ENCODE measurements at regions not wholly inside any gene's neighbourhood (a gene's known extent, or its start where the extent isn't known, plus 50 kb on each side); places are given as distances from the start of the nearest gene placed in this dataset.

DNA sequence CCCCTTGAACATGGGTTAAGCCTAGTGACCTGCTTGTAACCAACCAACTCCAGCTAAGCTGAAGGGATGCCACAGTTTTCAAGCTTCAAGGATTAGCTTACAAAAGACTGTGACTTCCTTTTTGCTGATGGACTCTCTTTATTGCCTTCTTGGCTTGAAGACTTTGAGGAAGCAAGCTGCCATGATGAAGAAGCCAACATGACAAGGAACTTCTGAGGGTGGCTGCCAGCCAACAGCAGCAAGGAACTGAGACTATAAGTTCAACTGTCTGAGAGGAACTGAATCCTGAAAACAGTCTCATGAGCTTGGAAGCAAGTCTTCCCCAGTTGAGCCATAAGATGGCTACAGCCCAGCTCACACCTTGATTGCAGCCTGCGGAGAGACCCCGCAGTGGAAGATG, 116.1 kb upstream of the TAF11L2 start:
- Histone ChIP-seq H3K4me3 (ENCODE audit: low read length in 3 of 3) (no peak overlapping the region), H3K9me3 (ENCODE audit: control insufficient read depth in 2 of 3, insufficient read depth in 1 of 3, low read length in 3 of 3) (no peaks in the 10 kb centered on the region), H3K9ac (ENCODE audit: low read length in 3 of 3) (no peak overlapping the region), H3K27me3 (ENCODE audit: control insufficient read depth, insufficient read depth, low read length) (no peaks in the 10 kb centered on the region), H3K4me1 (ENCODE audit: control insufficient read depth in 2 of 3, insufficient read depth in 2 of 3, low read depth in 1 of 3, low read length in 3 of 3) (no peaks in the 10 kb centered on the region), H3K27ac (ENCODE audit: low read depth in 2 of 2, low read length in 2 of 2) (no peak overlapping the region), H3K36me3 (ENCODE audit: control insufficient read depth in 2 of 3, insufficient read depth in 3 of 3, low read length in 3 of 3) (no peaks in the 10 kb centered on the region)
- no peak for TF ChIP-seq CTCF (IDR thresholded peaks at IDR 0.05; ENCODE audit: borderline replicate concordance, extremely low read depth, insufficient read depth)
- FAIRE-seq, result no peak
- intact Hi-C loops (cut with DNase I), result no loop called here
- no peak for DNase-seq

- H3K27me3 ChIP-seq (ENCODE audit: control insufficient read depth, insufficient read depth, low read length), result no peaks in the 10 kb centered on the region
- no peak for FAIRE-seq
- intact Hi-C loops (cut with DNase I), result no loop called here
These were observed 114.5 kb upstream of the TAF11L2 start for GRCh38 chr5:17383526-17383925.

DNA sequence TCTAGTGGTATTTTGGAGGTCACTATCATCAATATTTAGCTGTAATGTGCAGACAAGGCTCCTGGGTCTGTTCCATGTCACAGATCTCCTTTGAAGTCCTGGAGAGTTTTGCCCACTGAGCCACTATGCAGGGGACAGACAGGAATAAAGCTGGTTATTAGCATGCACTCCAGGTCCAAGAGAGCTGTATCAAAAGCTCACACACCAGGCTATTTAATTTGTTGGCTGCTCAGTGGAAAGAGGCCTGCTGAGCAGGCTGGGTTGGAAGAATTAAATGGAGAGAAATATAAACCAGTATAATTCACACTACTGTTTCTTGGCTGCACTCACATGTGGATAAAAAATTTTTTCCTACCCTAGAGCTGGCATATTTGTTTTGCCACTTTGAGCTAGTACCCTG, 113.8 kb upstream of the TAF11L2 start:
- Histone ChIP-seq H3K9ac (ENCODE audit: low read length in 3 of 3) (no peak overlapping the region), H3K27ac (ENCODE audit: low read depth in 2 of 2, low read length in 2 of 2) (no peak overlapping the region), H3K4me1 (ENCODE audit: control insufficient read depth in 2 of 3, insufficient read depth in 2 of 3, low read depth in 1 of 3, low read length in 3 of 3) (no peaks in the 10 kb centered on the region), H3K36me3 (ENCODE audit: control insufficient read depth in 2 of 3, insufficient read depth in 3 of 3, low read length in 3 of 3) (no peaks in the 10 kb centered on the region), H3K27me3 (ENCODE audit: control insufficient read depth, insufficient read depth, low read length) (no peaks in the 10 kb centered on the region), H3K4me3 (ENCODE audit: low read length in 3 of 3) (no peak overlapping the region), H3K9me3 (ENCODE audit: control insufficient read depth in 2 of 3, insufficient read depth in 1 of 3, low read length in 3 of 3) (no peaks in the 10 kb centered on the region)
- intact Hi-C loops (cut with DNase I), result no loop called here
- no peak for TF ChIP-seq CTCF (IDR thresholded peaks at IDR 0.05; ENCODE audit: borderline replicate concordance, extremely low read depth, insufficient read depth)
- FAIRE-seq, result no peak
- no peak for DNase-seq

More at GRCh38 chr5:17383526-17383925, 114.5 kb upstream of the TAF11L2 start:
- Histone ChIP-seq H3K4me3 (ENCODE audit: low read length in 3 of 3) (no peak overlapping the region), H3K9ac (ENCODE audit: low read length in 3 of 3) (no peak overlapping the region), H3K36me3 (ENCODE audit: control insufficient read depth in 2 of 3, insufficient read depth in 3 of 3, low read length in 3 of 3) (no peaks in the 10 kb centered on the region), H3K27ac (ENCODE audit: low read depth in 2 of 2, low read length in 2 of 2) (no peak overlapping the region), H3K9me3 (ENCODE audit: control insufficient read depth in 2 of 3, insufficient read depth in 1 of 3, low read length in 3 of 3) (no peaks in the 10 kb centered on the region), H3K4me1 (ENCODE audit: control insufficient read depth in 2 of 3, insufficient read depth in 2 of 3, low read depth in 1 of 3, low read length in 3 of 3) (no peaks in the 10 kb centered on the region)
- DNase-seq, result no peak
- no peak for TF ChIP-seq CTCF (IDR thresholded peaks at IDR 0.05; ENCODE audit: borderline replicate concordance, extremely low read depth, insufficient read depth)

DNA sequence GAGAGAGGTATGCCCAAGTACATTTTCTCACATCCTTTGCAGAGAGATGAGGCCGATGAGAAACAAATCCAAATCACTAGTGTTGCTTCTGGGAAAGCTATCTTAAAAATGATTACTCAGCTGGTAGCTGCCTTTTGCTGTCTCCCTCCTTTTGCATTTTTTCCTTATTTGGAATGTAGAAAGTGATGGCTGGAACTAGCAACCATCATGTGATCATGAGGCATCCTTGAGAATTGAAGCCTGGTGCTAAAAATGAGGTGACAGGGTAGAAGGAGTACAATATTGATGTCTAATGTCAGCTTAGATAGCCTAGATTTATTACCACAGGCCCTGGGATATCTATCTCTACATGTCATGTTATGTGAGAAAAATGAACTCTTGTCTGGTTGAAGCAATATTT, 109.3 kb upstream of the TAF11L2 start:
- DNase-seq (no peak), FAIRE-seq (no peak)
- no peak for TF ChIP-seq CTCF (IDR thresholded peaks at IDR 0.05; ENCODE audit: borderline replicate concordance, extremely low read depth, insufficient read depth)
- H3K36me3 ChIP-seq (ENCODE audit: control insufficient read depth in 2 of 3, insufficient read depth in 3 of 3, low read length in 3 of 3), result no peaks in the 10 kb centered on the region
- H3K4me3 ChIP-seq (ENCODE audit: low read length in 3 of 3), result no peak overlapping the region
- intact Hi-C loops (cut with DNase I), result no loop called here
- no peak overlapping the region for H3K9ac ChIP-seq (ENCODE audit: low read length in 3 of 3)
- H3K27ac ChIP-seq (ENCODE audit: low read depth in 2 of 2, low read length in 2 of 2), result no peak overlapping the region
- no peaks in the 10 kb centered on the region for H3K4me1 ChIP-seq (ENCODE audit: control insufficient read depth in 2 of 3, insufficient read depth in 2 of 3, low read depth in 1 of 3, low read length in 3 of 3)
- H3K27me3 ChIP-seq (ENCODE audit: control insufficient read depth, insufficient read depth, low read length), result no peaks in the 10 kb centered on the region
- no peaks in the 10 kb centered on the region for H3K9me3 ChIP-seq (ENCODE audit: control insufficient read depth in 2 of 3, insufficient read depth in 1 of 3, low read length in 3 of 3)
